NCI-H1436 treated with DMSO at 0.1 percent for 48 hours (cell line): ENCODE measurements at regions not wholly inside any gene's neighbourhood (a gene's known extent, or its start where the extent isn't known, plus 50 kb on each side); places are given as distances from the start of the nearest gene placed in this dataset.

ENCODE experiments used
- DNase-seq: peaks from one replicate; lab custom pipeline; 2025; lab: John Stamatoyannopoulos, UW

DNA sequence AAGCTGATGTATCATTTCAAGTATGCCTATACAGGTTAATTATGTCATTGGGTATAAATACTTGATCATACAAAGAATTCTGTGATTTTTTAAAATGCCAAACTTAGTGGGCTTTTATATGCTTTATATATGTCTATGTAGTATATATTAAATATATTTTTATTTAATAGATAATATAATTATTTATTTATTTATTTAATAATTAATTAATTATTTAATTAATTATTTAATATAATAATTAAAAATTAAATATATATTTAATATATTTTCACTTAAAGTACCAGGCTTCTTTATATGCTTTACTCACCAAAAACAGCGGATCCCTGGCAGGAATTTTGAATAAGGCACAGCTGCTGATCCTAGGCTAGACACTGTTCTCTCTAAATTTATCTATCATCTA lies 687.0 kb downstream of the VGLL3 start:
- DNase-seq: no peak

DNA sequence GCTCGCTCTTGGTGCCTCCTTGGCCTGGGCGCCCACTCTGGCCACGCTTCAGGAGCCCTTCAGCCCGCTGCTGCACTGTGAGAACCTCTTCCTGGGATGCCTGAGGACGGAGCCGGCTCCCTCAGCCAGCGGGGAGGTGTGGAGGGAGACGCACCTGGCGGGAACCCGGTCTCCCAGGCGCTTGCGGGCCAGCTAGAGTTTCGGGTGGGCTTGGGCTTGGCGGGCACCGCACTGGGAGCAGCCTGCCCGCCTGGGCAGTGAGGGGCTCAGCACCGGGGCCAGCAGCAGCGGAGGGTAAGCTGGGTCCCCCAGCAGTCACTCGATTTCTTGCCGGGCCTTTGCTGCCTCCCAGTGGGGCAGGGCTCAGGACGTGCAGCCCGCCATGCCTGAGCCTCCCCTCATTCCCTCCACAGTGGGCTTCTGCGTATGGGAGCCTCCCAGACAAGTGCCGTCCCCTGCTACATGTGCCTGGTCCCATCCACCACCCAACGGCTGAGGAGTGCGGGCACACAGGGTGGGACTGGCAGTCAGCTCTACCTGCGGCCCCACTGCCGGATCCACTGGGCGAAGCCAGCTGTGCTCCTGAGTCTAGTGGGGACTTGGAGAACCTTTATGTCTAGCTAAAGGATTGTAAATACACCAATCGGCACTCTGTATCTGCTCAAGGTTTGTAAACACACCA lies 708.7 kb downstream of the VGLL3 start:
- DNase-seq: no peak

DNA sequence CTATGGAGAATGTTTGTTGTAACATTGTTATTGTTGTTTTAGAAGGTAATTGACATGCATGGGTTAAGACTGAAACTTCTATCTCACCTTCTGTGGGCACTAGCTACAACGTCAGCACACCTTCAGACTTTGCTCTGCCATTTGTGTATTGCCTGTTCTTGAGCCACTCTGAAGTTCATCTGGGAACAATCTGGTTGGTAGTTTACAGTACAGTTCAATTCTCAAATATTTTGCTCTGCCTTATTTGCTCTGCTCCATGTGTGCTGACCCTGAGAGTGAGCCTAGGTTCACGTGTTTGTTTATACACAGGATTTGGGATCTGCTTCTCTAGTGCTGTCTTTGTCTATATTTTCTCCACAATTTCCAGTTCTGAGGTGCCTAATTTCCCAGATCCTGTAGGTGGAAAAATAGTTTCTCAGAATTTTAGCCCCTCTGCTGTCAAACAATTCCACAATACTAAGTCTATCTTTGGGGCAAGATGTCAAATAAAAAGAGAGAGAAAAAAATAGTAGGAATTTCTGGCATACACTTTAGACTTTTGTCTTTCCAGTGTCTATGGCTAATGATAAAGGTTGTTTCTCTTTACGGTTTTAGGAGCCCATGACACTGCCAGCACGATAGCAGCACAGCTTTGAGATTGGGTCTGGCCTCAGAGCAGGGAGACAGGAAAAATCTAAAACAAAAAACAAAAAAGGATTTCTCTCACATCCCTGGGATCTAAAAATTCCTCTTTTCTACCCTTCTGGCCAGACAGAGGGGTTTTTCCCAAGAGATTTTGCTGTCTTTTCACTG lies 721.4 kb downstream of the VGLL3 start:
- no peak for DNase-seq

DNA sequence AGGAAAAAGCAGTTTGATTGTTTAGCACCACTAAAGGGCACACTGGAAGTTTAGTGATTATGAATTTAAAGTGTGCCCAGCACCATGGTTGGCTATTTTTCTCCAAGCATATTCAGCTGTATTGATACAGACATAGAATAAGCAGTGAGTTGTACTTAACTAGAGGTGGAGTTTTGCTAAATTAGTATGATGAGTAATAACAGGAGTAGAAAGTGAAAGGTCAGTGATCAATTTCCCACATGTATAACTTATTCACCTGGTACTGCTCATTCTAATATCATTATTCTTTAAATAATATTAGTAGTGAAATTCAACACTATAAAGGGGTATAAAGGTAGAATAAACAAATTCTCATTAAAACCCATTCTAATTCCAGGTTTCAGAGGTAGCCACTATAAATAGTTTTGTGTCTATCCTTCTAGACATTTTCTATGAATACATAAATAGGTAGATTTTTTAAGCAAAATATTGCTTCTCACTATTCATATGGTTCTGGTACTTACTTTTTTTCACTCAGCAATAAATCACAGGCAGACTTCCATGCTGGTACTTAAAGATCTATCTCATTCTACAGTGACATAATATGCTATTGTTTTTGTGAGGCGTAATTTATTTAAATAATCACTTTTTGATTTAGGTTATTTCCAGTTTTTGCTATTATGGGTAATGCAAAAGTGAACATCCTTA lies 732.9 kb downstream of the VGLL3 start:
- DNase-seq: no peak

DNA sequence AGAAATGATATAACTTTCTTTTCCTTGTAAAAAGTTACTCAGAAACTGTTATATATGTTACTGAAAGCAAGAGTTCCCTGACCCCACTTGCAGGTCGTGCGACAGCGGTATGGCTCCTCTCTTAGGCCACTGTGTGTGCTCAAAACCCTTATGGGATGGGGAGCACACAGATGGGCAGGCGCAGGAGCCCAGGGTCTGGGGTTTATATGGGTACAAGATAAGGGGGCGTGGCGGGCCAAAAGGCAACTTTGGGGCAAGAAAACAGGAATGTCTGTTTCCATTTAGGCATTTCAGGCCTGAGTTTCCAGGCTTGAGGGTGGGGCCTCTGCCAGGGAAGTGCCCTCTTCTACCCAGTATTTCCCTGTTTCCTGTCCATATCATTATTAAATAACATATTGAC lies 736.5 kb downstream of the VGLL3 start:
- no peak for DNase-seq

DNA sequence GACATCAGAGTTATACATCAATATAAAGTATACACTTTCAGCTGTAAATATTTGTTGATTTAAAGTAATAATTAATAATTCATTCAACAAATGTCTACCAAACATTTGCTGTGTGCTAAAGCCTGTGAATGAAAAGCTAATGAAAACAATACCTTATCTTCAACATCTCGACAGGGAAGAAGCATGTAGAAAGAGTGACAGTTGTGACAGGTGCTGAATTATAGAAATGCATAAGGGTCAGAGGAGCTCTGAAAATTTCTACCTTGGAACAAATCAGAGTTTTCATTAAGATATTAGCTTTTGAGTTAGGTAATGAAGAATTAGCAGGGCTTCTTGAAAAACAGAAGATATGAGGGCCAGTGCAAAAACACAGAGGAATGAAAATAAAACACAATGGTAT lies 739.2 kb downstream of the VGLL3 start:
- no peak for DNase-seq

DNA sequence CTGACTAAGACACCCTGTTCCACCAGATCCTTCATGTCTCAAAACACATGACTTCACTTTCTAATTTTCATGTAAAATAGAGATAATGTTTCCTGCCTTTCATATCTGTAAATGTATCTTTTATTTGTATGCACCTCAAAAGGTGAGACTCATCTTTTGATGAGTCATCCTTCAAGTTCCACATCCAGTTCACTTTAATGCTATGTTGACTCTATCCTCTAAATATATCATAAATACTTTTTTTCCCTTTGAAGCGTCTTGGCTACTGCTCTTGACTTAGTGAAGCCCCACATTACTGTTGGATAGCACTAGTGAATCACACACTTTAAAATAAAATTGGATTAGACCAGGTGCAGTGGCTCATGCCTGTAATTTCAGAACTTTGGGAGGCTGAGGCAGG lies 741.1 kb downstream of the VGLL3 start:
- no peak for DNase-seq

DNA sequence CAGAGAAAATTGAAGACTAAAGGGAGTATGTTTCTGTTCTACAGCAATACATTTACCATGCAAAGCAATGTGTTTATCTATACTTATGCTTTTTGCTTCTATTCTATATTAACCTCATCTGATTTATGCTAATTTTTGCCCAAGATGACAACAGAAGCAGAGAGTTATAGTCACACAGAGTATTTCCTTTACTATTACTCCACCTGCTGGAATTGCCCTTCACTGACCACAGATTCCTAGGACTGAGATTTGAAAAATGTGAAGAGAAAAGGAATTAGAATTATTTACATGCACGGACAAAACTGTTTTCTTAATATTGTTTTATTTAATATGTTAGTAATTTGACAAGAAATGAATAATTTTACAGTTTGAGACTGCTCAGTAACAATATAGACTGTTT lies 745.6 kb downstream of the VGLL3 start:
- no peak for DNase-seq

DNA sequence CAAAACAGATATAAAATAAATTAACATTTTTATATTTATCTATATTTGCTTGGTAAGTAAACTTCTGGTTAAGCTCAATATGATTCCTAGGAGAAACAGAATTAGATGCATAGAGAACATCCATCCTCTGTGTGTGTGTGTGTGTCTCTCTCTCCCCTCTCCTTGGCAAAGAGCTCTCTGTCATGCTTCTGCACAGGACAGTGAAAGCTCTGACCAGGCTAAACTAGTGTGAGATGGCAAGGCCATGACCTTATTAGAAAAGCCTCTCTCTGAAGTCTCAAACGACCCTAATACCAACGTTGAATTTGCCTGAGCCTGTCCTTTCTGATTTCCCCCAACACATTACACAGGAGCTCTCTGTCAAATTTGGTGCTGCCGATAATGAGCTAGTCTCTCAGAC lies 746.0 kb downstream of the VGLL3 start:
- no peak for DNase-seq

DNA sequence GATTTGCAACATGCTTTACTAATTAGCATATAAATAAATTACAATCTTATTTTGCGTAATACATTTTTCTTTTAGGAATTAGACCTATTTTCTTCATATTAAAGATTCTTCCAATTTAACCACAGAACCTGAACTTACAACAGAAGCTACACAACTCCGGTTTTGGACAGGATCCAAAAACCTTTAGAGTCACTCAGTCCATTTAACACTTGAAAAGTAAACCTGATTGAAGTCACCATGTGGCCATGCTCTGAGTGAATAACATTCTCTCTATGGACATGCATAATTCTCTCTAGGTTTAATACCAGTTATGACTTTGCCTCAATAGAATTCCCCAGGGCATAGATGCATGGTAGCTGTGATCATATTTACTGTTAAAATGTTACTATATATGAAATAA lies 751.0 kb downstream of the VGLL3 start:
- no peak for DNase-seq

DNA sequence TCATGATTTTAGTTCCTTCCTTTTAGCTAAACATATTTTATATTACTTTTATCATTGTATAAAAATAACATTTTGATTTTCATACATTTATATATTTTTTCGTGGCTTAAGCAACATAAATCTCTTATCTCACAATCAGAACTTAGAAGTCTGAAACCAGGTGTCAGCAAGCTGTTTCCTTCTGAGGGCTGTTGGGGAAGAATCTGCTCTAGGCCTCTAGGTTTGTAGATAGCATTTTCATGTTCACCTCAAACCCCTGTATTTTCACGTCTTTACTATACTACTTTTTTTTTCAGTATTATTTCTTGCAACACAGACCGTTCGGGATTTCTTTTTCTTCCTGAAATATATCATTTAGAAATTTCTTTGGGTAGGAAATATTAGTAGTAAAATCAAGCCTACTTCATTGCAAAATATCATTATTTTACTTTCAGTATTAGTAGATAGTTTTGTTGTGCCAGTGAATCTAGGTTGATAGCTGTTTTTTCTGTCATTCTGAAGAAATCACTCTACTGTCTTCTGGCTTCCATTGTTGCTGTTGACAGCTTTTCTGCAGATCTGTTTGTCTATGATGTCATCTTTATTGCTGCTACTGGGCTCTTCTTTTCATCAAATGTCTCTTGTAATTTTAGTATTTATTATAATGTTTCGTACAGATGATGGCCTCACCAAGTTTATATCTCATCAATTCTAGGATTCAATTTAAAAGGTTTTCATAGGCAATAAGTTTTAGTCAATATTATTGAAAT lies 756.3 kb downstream of the VGLL3 start:
- no peak for DNase-seq

DNA sequence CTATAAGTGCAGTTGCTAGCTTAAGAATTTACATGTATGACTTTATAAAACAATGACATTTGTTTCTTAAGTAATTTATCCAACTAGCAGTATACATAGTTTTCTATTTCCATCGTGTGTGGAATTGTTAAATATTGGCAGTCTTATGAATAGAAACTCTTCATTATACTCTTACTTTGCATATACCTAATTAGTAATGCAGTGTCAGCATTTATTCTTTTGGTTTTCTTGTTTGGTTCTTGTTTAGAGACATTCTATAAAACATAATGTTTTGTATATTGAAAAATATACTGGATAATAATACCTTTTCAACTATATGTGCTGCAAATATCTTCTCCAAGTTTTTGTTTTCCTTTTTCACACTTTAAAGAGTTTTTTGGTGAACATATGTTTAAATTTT lies 760.2 kb downstream of the VGLL3 start:
- no peak for DNase-seq

DNA sequence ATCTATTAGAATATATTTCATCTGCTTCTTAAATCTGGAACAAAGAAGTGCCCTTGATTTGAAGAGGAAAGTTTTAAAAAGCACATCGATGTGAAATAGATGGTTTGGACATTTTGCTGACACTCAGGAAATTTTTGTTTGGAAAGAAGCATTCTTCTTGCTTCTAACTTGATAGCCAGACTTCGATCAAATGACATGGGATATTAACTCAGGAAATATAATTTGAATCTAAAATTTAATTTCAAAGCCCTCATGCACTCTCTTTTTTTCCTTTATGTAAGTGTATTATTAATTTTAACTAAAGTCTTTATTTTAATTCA lies 761.2 kb downstream of the VGLL3 start:
- DNase-seq: no peak

DNA sequence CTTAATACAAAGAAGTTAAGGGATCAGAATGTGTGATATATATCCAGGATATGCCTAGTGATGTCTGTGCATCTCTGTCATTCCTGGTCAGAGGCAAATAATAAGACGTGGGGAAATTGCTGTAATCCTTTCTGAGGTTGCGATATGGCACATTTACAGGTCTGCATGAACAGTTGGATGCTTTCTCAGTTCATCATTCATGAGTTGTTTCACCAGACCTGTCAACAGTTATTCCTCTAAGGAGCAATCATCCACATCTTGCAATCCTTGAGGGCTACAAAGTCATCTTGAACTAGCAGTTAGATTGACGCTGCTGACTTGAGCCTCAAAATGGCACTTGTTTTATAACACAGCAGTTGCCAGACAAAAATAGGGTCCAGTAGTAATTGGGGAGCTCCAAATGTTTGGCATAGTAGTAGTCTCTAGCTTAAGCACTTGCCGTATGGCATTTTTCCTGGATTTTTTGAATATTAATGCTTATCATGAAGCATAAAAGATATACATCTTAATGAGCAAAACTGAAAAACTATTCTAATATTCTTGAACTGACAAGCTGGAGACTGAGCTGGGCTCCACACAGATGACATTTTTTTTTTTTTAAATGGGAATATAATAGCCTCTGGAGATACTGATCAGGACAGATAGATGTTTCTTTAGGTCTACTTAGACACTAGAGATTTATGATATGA lies 761.7 kb downstream of the VGLL3 start:
- no peak for DNase-seq

DNA sequence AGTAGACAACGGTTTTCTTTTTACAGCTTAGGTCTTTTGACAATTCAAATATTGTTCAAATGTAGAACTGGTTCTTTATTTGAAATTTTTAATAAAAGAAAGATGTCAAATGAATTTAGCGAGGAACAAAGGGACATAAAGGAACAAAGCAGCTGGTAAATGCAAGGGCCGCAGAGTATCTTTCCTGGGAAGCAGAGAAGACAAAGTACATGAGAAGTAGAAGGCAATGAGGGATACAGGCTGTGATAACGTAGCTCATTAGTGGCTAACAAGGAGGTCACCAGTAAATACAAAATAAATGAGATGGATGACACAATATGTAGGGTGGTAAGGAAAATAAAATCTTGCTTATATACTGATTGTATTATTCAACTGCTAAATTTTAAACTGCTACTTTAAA lies 762.8 kb downstream of the VGLL3 start:
- no peak for DNase-seq

DNA sequence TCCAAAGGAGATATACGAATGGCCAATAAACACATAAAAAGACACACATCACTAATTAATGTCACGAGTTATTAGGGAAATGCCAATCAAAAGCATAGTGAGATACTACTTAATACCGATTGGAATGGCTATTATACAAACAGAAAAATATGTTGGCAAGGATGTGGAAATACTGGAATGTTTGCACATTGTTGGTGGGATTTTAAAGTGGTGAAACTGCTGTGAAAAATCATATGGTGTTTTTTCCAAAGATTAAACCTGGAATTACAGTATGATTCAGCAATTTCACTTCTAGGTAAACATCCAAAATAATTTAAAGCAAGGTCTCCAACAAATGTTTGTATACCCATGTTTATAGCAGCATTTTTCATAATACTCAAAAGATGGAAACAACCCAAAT lies 765.5 kb downstream of the VGLL3 start:
- no peak for DNase-seq

DNA sequence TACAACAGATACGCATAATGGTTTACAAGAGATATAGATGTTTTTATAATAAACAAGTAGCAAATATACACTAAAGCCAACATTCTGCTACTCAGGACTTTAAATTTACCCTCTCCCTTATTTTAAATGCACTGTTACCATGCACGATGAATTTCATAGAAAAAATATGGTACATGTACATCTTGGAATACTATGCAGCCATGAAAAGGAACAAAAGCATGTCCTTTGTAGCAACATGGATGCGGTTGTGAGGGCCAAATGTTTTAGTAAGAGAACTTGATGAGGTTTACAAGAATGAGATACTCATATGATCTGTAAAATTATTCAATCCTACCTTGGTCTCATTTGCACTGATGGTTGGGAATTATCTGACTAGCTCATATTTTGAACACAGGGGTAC lies 769.3 kb downstream of the VGLL3 start:
- no peak for DNase-seq

DNA sequence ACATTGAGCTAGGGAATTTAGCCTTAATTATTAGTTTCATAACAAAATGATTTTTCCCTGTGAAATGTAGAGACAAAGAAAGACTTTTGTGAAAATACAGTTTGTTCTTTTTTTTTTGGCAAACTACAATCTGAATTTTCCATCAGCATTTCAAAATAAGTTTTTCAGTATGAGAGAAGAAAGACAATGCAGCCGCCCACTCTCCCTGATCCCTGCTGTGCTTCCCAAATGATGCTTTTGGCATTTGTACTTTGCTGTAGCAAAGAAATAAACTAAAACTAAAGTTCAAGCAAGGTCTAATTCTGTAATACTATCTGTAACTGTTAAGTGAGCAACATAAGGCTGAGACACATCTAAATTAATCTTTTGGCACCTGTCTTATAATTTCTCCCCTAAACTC lies 782.2 kb downstream of the VGLL3 start:
- DNase-seq: no peak

DNA sequence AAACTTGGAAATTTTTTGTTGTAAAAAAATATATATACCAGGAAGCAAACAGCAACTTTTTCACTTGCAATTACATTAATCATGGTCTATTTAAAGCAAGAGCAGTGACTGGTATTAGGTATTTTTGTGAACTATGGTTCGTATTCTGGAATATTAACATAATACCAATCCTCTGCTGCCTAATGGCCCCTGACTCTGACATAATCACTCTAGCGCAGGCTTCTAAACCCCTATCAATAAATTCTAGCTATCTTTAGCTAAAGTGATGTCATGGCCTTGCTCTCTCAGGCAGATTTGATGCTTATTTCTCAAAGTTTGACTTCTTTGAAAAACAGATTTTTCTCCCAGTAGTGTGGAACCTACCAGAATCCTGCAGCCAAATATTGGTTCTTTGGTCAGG lies 808.3 kb downstream of the VGLL3 start:
- no peak for DNase-seq

DNA sequence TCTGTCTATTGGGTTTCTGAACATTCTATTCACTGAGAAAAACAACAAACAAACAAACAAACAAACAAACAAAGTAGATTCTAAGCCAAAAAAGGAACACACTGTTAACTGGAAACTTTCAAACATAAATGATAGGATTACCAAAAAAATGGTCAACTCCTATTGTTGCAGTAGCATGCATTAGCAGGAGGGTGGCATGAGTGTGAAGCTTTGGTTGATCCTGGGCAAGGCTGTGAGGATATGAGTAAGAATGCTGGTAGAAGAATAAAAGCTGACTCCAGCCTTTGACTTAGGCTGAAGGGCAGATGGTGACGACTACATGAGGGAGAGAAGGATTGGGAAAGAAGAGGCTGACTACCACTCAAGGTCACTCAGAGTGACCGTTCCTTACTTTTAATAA lies 810.3 kb downstream of the VGLL3 start:
- DNase-seq: no peak

DNA sequence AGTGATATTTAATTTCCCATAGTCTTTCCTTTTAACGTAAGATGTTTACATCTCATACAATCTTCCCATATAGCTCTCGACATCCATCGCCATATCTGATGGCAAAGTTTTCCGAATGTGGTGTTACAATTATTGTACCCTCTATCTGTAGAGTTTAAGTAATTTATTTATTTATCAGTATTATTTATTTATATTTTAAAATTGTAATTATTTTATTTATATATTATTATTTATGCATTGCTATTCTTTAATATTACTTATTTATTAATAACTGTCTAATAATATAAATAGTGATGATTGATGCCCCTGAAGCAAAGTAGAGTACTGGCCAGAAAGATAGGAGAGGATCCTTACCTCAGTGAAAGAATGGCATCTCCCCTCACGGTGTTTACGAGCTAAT lies 812.9 kb downstream of the VGLL3 start:
- no peak for DNase-seq

DNA sequence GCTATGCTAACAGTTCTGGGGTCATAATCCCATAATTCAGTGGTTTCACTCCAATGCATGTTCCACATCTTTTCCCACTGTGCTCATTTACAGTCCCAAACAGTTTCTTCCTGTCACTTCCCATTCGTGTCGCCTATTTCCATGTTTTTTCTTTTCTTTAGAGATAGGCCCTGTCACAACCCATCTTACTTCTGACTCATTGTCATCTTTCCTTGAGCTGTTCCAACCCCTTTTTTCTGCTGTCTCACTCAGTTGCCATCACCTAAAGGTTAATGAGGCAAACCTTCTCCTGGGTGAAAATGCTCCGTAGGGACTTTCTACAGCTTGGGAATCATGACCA lies 814.5 kb downstream of the VGLL3 start:
- DNase-seq: no peak
